Esophagus muscularis mucosa (tissue), 3 donors: ENCODE measurements at regions not wholly inside any gene's neighbourhood (a gene's known extent, or its start where the extent isn't known, plus 50 kb on each side); places are given as distances from the start of the nearest gene placed in this dataset.
"Not testable (repeated sequence)": the region's sequence is repeated elsewhere in the genome, so short reads cannot be mapped to it uniquely, and the experiment has no call there.

ENCODE experiments used
- EP300 ChIP-seq: sonication (generic); formaldehyde crosslinking; IDR thresholded peaks from one replicate; pipeline ENCODE4 v1.6.1; 2017; ENCODE audit warnings: antibody characterized with exemption
- POLR2A ChIP-seq: fragments of 450-650 bp; IDR thresholded peaks from one replicate; pipeline ENCODE4 v1.6.1; 2017; ENCODE audit warnings: antibody characterized with exemption, moderate library complexity, mild to moderate bottlenecking, low read depth
- POLR2AphosphoS5 ChIP-seq, 2 donors: sonication (generic); formaldehyde crosslinking; IDR thresholded peaks; one replicate each; pipeline ENCODE4 v1.6.1; 2017; ENCODE audit warnings: antibody characterized with exemption in 2 of 2

DNA sequence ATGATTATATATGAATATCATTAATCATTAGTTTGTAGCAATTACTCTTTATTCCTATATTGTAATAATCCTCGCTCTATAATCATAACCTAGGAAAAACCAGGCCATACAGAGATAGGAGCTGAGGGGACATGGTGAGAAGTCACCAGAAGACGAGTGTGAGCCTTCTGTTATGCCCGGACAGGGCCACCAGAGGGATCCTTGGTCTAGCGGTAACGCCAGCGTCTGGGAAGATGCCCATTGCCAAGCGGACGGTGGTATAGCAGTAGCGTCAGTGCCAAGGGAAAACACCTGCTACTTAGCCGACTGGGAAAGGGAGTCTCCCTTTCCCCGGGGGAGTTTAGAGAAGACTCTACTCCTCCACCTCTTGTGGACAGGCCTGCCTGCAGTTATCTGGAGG lies 1347.6 kb downstream of the GATA3 start:
- TF ChIP-seq EP300; POLR2A; POLR2AphosphoS5 (IDR thresholded peaks at IDR 0.05): not testable (repeated sequence)
